ENCODE measurements at regions not wholly inside any gene's neighbourhood (a gene's known extent, or its start where the extent isn't known, plus 50 kb on each side); places are given as distances from the start of the nearest gene placed in this dataset.

DNA sequence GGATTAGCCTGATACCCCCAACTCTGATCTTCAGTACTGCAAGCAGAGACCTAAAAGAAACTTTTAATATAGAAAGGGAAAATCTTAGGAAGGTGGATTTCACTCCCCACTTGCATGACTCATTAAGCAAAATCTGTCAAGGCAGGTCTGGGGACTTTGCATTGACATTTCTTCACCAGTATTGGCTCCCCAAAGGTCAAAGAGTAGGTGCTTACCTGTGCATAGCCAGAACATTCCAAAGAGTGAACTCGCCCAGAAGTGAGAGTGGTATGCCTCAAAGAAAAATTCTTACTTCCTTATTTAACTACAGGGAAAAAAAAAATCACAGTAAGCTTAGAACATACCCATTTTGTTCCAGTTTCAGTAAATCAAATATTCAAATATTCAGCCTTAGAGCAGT is 140.9 kb upstream of the TP63 start:
- TF ChIP-seq, protein P1, sequence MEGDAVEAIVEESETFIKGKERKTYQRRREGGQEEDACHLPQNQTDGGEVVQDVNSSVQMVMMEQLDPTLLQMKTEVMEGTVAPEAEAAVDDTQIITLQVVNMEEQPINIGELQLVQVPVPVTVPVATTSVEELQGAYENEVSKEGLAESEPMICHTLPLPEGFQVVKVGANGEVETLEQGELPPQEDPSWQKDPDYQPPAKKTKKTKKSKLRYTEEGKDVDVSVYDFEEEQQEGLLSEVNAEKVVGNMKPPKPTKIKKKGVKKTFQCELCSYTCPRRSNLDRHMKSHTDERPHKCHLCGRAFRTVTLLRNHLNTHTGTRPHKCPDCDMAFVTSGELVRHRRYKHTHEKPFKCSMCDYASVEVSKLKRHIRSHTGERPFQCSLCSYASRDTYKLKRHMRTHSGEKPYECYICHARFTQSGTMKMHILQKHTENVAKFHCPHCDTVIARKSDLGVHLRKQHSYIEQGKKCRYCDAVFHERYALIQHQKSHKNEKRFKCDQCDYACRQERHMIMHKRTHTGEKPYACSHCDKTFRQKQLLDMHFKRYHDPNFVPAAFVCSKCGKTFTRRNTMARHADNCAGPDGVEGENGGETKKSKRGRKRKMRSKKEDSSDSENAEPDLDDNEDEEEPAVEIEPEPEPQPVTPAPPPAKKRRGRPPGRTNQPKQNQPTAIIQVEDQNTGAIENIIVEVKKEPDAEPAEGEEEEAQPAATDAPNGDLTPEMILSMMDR (IDR thresholded peaks at IDR 0.05; ENCODE audit: low read depth, low read length), result no peak

DNA sequence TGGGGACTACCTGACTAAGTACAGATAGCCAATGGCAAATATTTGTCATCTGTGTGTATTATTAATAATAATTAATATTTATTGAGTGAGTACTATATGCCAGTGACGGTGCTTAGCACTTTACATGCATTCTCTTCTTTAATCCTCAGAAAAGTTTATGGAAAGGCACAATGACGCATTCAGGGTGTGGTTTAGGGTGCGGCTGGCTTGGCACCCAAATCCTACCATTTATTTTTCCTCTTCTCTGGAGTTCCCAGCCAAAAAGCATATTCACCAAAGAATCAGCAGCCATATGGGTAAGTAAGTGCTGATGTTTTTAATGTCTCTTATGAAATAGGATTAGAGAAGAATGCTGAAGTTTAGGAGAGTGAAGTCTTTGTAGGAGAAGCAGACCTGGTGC is 140.4 kb upstream of the TP63 start:
- Histone ChIP-seq H3K27me3 (no peaks in the 10 kb centered on the region), H3K36me3 (no peaks in the 10 kb centered on the region), H3K4me3 (ENCODE audit: low read depth, low read length) (no peak overlapping the region), H3K4me1 (no peaks in the 10 kb centered on the region), H3K9me3 (no peaks in the 10 kb centered on the region)
- TF ChIP-seq, protein P1 (IDR thresholded peaks at IDR 0.05; ENCODE audit: low read depth, low read length), result no peak
- DNase-seq, result no peak

More for the DNA sequence above, 140.9 kb upstream of the TP63 start:
- H3K4me3 ChIP-seq (ENCODE audit: low read depth, low read length), result no peak overlapping the region
- no peak for DNase-seq
- H3K4me1 ChIP-seq, result no peaks in the 10 kb centered on the region
- no peaks in the 10 kb centered on the region for H3K9me3 ChIP-seq
- H3K36me3 ChIP-seq, result no peaks in the 10 kb centered on the region
- no peaks in the 10 kb centered on the region for H3K27me3 ChIP-seq

DNA sequence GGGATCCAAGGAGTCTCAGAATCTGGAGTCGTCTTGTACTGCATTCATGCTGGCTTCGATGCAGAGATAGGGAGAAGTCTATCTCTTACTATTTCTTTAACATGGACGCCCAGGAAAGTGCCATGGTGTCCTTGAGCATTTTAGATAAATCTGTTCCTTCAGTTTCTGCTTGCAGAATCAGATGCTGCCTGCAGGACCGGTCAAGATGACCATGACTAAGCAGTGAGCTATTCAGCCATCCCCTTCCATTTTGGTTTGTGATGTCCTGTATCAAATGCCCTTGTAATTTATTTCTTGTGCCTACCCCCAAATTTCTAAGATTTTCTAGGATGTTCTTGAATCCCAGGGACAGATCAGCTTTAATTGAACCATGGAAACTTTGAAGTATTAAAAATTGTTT is 139.4 kb upstream of the TP63 start:
- TF ChIP-seq, protein P1 (IDR thresholded peaks at IDR 0.05; ENCODE audit: low read depth, low read length), result no peak
- Histone ChIP-seq H3K4me3 (ENCODE audit: low read depth, low read length) (no peak overlapping the region), H3K36me3 (no peaks in the 10 kb centered on the region), H3K9me3 (no peaks in the 10 kb centered on the region), H3K4me1 (no peaks in the 10 kb centered on the region), H3K27me3 (no peaks in the 10 kb centered on the region)
- DNase-seq, result no peak

DNA sequence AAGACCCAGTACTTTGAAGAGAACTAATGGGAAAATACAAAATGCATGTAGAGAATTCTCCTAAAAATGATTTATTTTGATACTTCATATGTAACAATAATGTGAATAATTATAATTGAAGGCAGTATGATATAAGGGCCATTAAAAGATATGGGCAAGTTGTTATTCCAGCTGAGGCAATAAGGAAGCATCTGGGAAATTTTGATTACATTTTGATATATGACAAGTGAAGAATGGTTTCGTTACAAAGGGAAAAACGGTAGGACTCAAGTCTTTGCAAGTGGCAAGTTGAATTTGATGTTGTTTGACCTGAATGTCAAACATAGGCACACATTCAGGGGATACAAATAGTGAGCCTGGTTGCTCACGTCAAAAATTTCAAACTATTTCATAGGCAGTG is 137.9 kb upstream of the TP63 start:
- Histone ChIP-seq H3K4me1 (no peaks in the 10 kb centered on the region), H3K36me3 (no peaks in the 10 kb centered on the region), H3K4me3 (ENCODE audit: low read depth, low read length) (no peak overlapping the region), H3K27me3 (no peaks in the 10 kb centered on the region), H3K9me3 (no peaks in the 10 kb centered on the region)
- no peak for DNase-seq
- TF ChIP-seq, protein P1 (IDR thresholded peaks at IDR 0.05; ENCODE audit: low read depth, low read length), result no peak

DNA sequence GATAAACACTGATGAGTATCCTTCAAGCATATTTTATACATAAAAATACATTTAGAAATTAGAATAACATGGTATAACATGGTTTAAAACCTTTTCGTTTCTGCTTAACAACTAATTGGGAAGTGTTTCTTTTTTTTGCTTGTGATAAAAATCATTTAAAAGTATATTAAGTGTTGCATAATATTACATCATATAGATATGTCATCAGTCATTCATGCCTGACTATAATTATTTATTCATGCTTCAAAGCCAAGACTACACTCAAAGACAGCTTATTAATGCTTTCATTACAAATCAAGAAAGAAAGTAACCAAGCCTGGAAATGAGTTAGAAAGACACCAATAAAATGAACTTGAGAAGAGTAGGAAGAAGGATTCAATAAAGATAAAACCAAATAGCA is 136.6 kb upstream of the TP63 start:
- Histone ChIP-seq H3K27me3 (no peaks in the 10 kb centered on the region), H3K4me1 (no peaks in the 10 kb centered on the region), H3K9me3 (no peaks in the 10 kb centered on the region), H3K4me3 (ENCODE audit: low read depth, low read length) (no peak overlapping the region), H3K36me3 (no peaks in the 10 kb centered on the region)
- TF ChIP-seq, protein P1 (IDR thresholded peaks at IDR 0.05; ENCODE audit: low read depth, low read length), result no peak
- DNase-seq, result no peak

DNA sequence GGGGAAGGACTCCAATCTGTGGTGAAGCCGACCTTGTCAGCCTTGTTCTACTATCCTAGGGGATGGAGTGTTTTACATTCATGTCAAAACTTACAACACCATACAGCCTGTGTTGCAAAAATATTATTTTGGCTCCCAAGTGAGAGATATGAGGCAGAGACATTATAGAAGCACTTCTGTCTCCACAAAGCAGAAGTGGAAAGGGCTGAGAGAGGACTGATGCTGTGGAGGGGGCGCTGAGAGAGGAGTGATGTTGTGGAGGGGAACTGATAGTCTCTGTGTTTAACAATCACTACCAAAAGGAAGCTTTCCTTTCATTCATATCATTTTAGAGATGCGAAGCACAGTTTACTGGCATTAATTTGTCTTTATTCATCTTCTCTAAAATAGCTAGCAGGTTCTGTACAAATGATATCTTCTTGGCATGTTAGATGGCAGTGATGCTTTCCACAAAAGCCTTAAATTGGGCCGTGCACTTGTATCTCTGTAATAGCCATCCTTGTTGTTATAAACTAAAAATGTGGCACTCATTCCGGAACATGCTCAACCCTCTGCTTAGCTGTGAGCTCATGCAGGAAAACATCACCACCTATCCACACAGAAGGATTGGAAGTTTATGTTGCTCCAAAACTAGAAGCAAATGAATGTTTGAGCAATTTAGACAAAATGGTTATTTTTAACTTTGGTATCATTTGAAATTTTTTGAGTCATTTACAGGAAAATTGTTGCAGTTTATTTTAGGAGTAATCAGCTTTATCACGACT is 134.6 kb upstream of the TP63 start:
- Histone ChIP-seq H3K4me1 (no peaks in the 10 kb centered on the region), H3K27me3 (no peaks in the 10 kb centered on the region), H3K36me3 (no peaks in the 10 kb centered on the region), H3K4me3 (ENCODE audit: low read depth, low read length) (no peak overlapping the region), H3K9me3 (no peaks in the 10 kb centered on the region)
- no peak for DNase-seq
- TF ChIP-seq, protein P1 (IDR thresholded peaks at IDR 0.05; ENCODE audit: low read depth, low read length), result no peak

Measured in BE2C (cell line).